H9 (cell line): ENCODE measurements at regions not wholly inside any gene's neighbourhood (a gene's known extent, or its start where the extent isn't known, plus 50 kb on each side); places are given as distances from the start of the nearest gene placed in this dataset.

Experiments used
- DNase-seq: peaks from one replicate; pipeline ENCODE4 v3.0.0-alpha.2; 2017
- H2AFZ ChIP-seq: one replicate; pipeline ENCODE4 v1.6.1; 2013; ENCODE audit warnings: mild to moderate bottlenecking, low read length, control low read depth, moderate library complexity
- H2AK5ac ChIP-seq: 2 replicates; pipeline ENCODE4 v1.6.1; 2013; ENCODE audit warnings: low read length, control low read depth, mixed read lengths; ENCODE audit not compliant: insufficient read length
- H2BK120ac ChIP-seq: one replicate; pipeline ENCODE4 v1.6.1; 2013; ENCODE audit warnings: low read depth, mild to moderate bottlenecking, low read length, control low read depth, inconsistent platforms; ENCODE audit not compliant: poor library complexity, severe bottlenecking
- H2BK12ac ChIP-seq: 2 replicates; pipeline ENCODE4 v1.6.1; 2013; ENCODE audit warnings: low read length, control low read depth, mixed read lengths, low read depth; ENCODE audit not compliant: insufficient read length
- H2BK15ac ChIP-seq: 2 replicates; pipeline ENCODE4 v1.6.1; 2013; ENCODE audit warnings: low read depth, low read length, control low read depth
- H2BK20ac ChIP-seq: one replicate; pipeline ENCODE4 v1.6.1; 2013; ENCODE audit warnings: low read depth, mild to moderate bottlenecking, low read length, control low read depth, inconsistent platforms; ENCODE audit not compliant: poor library complexity, severe bottlenecking
- H2BK5ac ChIP-seq: 2 replicates; pipeline ENCODE4 v1.6.1; 2013; ENCODE audit warnings: low read length, control low read depth, mixed read lengths; ENCODE audit not compliant: insufficient read length
- H3K14ac ChIP-seq: 2 replicates; pipeline ENCODE4 v1.6.1; 2013; ENCODE audit warnings: low read length, control low read depth; ENCODE audit not compliant: insufficient read depth
- H3K18ac ChIP-seq: 2 replicates; pipeline ENCODE4 v1.6.1; 2013; ENCODE audit warnings: low read depth, mild to moderate bottlenecking, mixed read lengths, low read length, control low read depth; ENCODE audit not compliant: insufficient read length
- H3K23ac ChIP-seq: 2 replicates; pipeline ENCODE4 v1.6.1; 2013; ENCODE audit warnings: low read length, control low read depth, mixed read lengths, low read depth; ENCODE audit not compliant: insufficient read length
- H3K23me2 ChIP-seq: 2 replicates; pipeline ENCODE4 v1.6.1; 2013; ENCODE audit warnings: low read depth, mild to moderate bottlenecking, mixed read lengths, low read length, control low read depth; ENCODE audit not compliant: insufficient read length, poor library complexity, severe bottlenecking
- H3K27ac ChIP-seq: 2 replicates; pipeline ENCODE4 v1.5.1; 2013; ENCODE audit warnings: low read length, control low read depth, mixed read lengths, low read depth; ENCODE audit not compliant: insufficient read length
- H3K27me3 ChIP-seq: 2 replicates; pipeline ENCODE4 v1.6.1; 2013; ENCODE audit warnings: low read length, control low read depth, inconsistent platforms; ENCODE audit not compliant: insufficient read depth
- H3K4ac ChIP-seq: 2 replicates; pipeline ENCODE4 v1.6.1; 2013; ENCODE audit warnings: low read depth, mild to moderate bottlenecking, control low read depth, inconsistent platforms, low read length, moderate library complexity
- H3K4me1 ChIP-seq: 2 replicates; pipeline ENCODE4 v1.6.1; 2013; ENCODE audit warnings: low read length, control low read depth, inconsistent platforms; ENCODE audit not compliant: insufficient read depth
- H3K4me2 ChIP-seq: 2 replicates; pipeline ENCODE4 v1.6.1; 2013; ENCODE audit warnings: low read length, control low read depth, mixed read lengths; ENCODE audit not compliant: insufficient read length, insufficient read depth
- H3K56ac ChIP-seq: 2 replicates; pipeline ENCODE4 v1.6.1; 2013; ENCODE audit warnings: low read depth, mild to moderate bottlenecking, mixed read lengths, low read length, control low read depth; ENCODE audit not compliant: insufficient read length
- H3K79me1 ChIP-seq: 2 replicates; pipeline ENCODE4 v1.6.1; 2013; ENCODE audit warnings: low read depth, mild to moderate bottlenecking, moderate library complexity, low read length, control low read depth, inconsistent platforms; ENCODE audit not compliant: insufficient read depth, poor library complexity, severe bottlenecking
- H3K79me2 ChIP-seq: 2 replicates; pipeline ENCODE4 v1.6.1; 2013; ENCODE audit warnings: low read length, control low read depth, inconsistent platforms; ENCODE audit not compliant: insufficient read depth
- H3K9ac ChIP-seq: 2 replicates; pipeline ENCODE4 v1.6.1; 2013; ENCODE audit warnings: low read length, control low read depth, mixed read lengths; ENCODE audit not compliant: insufficient read length; ENCODE audit errors: extremely low read depth
- H3K9me3 ChIP-seq: one replicate; pipeline ENCODE4 v1.6.1; 2013; ENCODE audit warnings: low read depth, low read length, inconsistent platforms; ENCODE audit not compliant: control insufficient read depth
- H3T11ph ChIP-seq: one replicate; pipeline ENCODE4 v1.6.1; 2013; ENCODE audit warnings: mild to moderate bottlenecking, low read length, control low read depth, inconsistent platforms
- H4K20me1 ChIP-seq: one replicate; pipeline ENCODE4 v1.6.1; 2013; ENCODE audit not compliant: control insufficient read depth, insufficient read length, insufficient read depth
- H4K5ac ChIP-seq: 2 replicates; pipeline ENCODE4 v1.6.1; 2013; ENCODE audit warnings: low read depth, mild to moderate bottlenecking, mixed read lengths, low read length, control low read depth; ENCODE audit not compliant: insufficient read length
- H4K8ac ChIP-seq: replicated peaks from 2 replicates; pipeline ENCODE4 v1.6.1; 2013; ENCODE audit warnings: low read length, control low read depth, mixed read lengths, low read depth; ENCODE audit not compliant: insufficient read length
- H4K91ac ChIP-seq: 2 replicates; pipeline ENCODE4 v1.6.1; 2013; ENCODE audit warnings: low read depth, mild to moderate bottlenecking, moderate library complexity, mixed read lengths, low read length, control low read depth; ENCODE audit not compliant: insufficient read length
- H3K27ac Mint-ChIP-seq, 3 experiments: 2 replicates in 2 of 3; 3 replicates in 1 of 3; pipeline ENCODE4 v1.8.0; 2020 to 2021; ENCODE audit warnings: mixed read lengths in 3 of 3, mild to moderate bottlenecking in 1 of 3, moderate library complexity in 1 of 3
- H3K27me3 Mint-ChIP-seq: 2 replicates; pipeline ENCODE4 v1.8.0; 2021; ENCODE audit warnings: low read depth, mild to moderate bottlenecking, moderate library complexity, mixed read lengths
- H3K36me3 Mint-ChIP-seq, 3 experiments: 2 replicates in 2 of 3; 3 replicates in 1 of 3; pipeline ENCODE4 v1.8.0; 2020 to 2021; ENCODE audit warnings: low read depth in 3 of 3, mixed read lengths in 3 of 3; ENCODE audit not compliant: insufficient read depth in 1 of 3
- H3K4me1 Mint-ChIP-seq, 2 experiments: 2 replicates each; pipeline ENCODE4 v1.8.0; 2020; ENCODE audit warnings: mixed read lengths in 2 of 2
- H3K4me3 Mint-ChIP-seq, 2 experiments: 2 replicates in 1 of 2; 3 replicates in 1 of 2; pipeline ENCODE4 v1.8.0; 2020 to 2021; ENCODE audit warnings: mild to moderate bottlenecking in 2 of 2, mixed read lengths in 2 of 2, moderate library complexity in 1 of 2
- H3K9me3 Mint-ChIP-seq, 2 experiments: 2 replicates in 1 of 2; 3 replicates in 1 of 2; pipeline ENCODE4 v1.8.0; 2020; ENCODE audit warnings: mild to moderate bottlenecking in 2 of 2, mixed read lengths in 2 of 2, moderate library complexity in 1 of 2
- WGBS: extraction: QIAGEN DNeasy Blood & Tissue Kit; methylation state at CpG from one replicate; pipeline ENCODE4 v1.1.7; 2013; ENCODE audit warnings: missing lambda C conversion rate, low lambda C conversion rate, mixed read lengths; ENCODE audit not compliant: insufficient read length; ENCODE audit errors: extremely low coverage; 5-methylcytosine and 5-hydroxymethylcytosine counted together
- TF ChIP-seq, protein P1 (sequence below): fragments of 200-600 bp; sonication (generic); conservative IDR thresholded peaks from 3 replicates; pipeline ENCODE4 v1.8.0; 2021; ENCODE audit warnings: antibody characterized with exemption, mild to moderate bottlenecking

DNA sequence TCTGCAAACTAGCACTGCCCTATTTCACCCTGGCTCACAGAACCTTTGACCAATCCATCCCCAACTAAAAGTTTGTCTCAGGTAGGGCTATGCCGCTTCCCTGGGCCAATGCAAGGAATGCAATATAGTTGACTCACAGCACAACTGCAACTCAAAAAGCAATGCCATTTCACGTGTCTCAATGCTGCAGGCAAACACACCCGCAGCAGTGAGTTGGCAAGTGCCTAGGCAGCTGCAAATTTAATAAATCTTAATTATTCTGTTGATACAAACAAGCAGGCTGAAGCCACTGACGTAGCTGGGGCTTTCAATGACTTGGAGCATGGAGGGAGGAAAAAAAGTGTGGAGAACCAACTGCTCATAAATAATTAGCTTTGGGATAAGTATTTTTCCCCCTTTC is 87.9 kb downstream of the SYNE3 start:
- TF ChIP-seq, protein P1, sequence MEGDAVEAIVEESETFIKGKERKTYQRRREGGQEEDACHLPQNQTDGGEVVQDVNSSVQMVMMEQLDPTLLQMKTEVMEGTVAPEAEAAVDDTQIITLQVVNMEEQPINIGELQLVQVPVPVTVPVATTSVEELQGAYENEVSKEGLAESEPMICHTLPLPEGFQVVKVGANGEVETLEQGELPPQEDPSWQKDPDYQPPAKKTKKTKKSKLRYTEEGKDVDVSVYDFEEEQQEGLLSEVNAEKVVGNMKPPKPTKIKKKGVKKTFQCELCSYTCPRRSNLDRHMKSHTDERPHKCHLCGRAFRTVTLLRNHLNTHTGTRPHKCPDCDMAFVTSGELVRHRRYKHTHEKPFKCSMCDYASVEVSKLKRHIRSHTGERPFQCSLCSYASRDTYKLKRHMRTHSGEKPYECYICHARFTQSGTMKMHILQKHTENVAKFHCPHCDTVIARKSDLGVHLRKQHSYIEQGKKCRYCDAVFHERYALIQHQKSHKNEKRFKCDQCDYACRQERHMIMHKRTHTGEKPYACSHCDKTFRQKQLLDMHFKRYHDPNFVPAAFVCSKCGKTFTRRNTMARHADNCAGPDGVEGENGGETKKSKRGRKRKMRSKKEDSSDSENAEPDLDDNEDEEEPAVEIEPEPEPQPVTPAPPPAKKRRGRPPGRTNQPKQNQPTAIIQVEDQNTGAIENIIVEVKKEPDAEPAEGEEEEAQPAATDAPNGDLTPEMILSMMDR, result no peak
- Histone ChIP-seq H2BK12ac (no peak overlapping the region), H2AFZ (no peak overlapping the region), H3K27ac (no peak overlapping the region), H4K91ac (no peak overlapping the region), H3K79me1 (no peaks in the 10 kb centered on the region), H3K23ac (no peak overlapping the region), H3T11ph (no peak overlapping the region), H4K5ac (no peak overlapping the region), H3K4me1 (no peaks in the 10 kb centered on the region), H3K23me2 (no peaks in the 10 kb centered on the region), H3K4ac (no peak overlapping the region), H2BK20ac (no peak overlapping the region), H2AK5ac (no peak overlapping the region), H2BK120ac (no peak overlapping the region), H4K20me1 (no peaks in the 10 kb centered on the region), H3K79me2 (no peaks in the 10 kb centered on the region; the same call in 1 of the 2 replicates), H2BK5ac (no peak overlapping the region), H2BK15ac (no peak overlapping the region), H4K8ac (no peak overlapping the region), H3K9ac (no peak overlapping the region), H3K9me3 (no peaks in the 10 kb centered on the region), H3K4me2 (no peak overlapping the region), H3K56ac (no peak overlapping the region), H3K18ac (no peak overlapping the region), H3K14ac (no peak overlapping the region), H3K27me3 (no peaks in the 10 kb centered on the region)
- H3K4me1 Mint-ChIP-seq, result peaks cover 2 to 3% of the 10 kb centered on the region in 2 experiments; a peak in 2 of 4 replicates
- no peak for DNase-seq
- H3K4me3 Mint-ChIP-seq, result no peak overlapping the region
- H3K27ac Mint-ChIP-seq, result no peak overlapping the region
- H3K27me3 Mint-ChIP-seq, result peaks cover 3% of the 10 kb centered on the region
- no peaks in the 10 kb centered on the region for H3K36me3 Mint-ChIP-seq
- WGBS, result no CpG with 5 or more reads among the region's 4 CpGs
- H3K9me3 Mint-ChIP-seq, result no peaks in the 10 kb centered on the region
